Liver (tissue), 8 donors: ENCODE measurements at regions not wholly inside any gene's neighbourhood (a gene's known extent, or its start where the extent isn't known, plus 50 kb on each side); places are given as distances from the start of the nearest gene placed in this dataset.

Source experiments
- DNase-seq: peaks from one replicate; pipeline ENCODE4 v3.0.0-alpha.2; 2017; ENCODE audit warnings: low spot score
- H3K27ac ChIP-seq, 2 donors: one replicate each; pipeline ENCODE4 v1.7.0; 2013; ENCODE audit warnings: inconsistent platforms in 2 of 2, low read length in 2 of 2, control low read depth in 1 of 2, low read depth in 1 of 2, mild to moderate bottlenecking in 1 of 2
- H3K27me3 ChIP-seq, 4 donors: one replicate each; pipeline versions ENCODE4 v1.6.1 to v1.7.0; 2013; ENCODE audit warnings: low read length in 3 of 4, inconsistent platforms in 1 of 4, mild to moderate bottlenecking in 1 of 4, moderate library complexity in 1 of 4; ENCODE audit not compliant: control insufficient read depth in 4 of 4, insufficient read depth in 4 of 4
- H3K36me3 ChIP-seq, 4 donors: one replicate each; pipeline versions ENCODE4 v1.6.1 to v1.7.0; 2013; ENCODE audit warnings: low read length in 3 of 4, mild to moderate bottlenecking in 3 of 4, low read depth in 1 of 4, moderate library complexity in 1 of 4; ENCODE audit not compliant: control insufficient read depth in 4 of 4, insufficient read depth in 3 of 4
- H3K4me1 ChIP-seq, 4 donors: one replicate each; pipeline versions ENCODE4 v1.6.1 to v1.7.0; 2013; ENCODE audit warnings: low read length in 3 of 4, mild to moderate bottlenecking in 3 of 4, moderate library complexity in 1 of 4; ENCODE audit not compliant: control insufficient read depth in 4 of 4, insufficient read depth in 4 of 4
- H3K4me3 ChIP-seq, 3 donors: one replicate each; pipeline versions ENCODE4 v1.6.1 to v1.7.0; 2013; ENCODE audit warnings: low read length in 3 of 3, control low read depth in 1 of 3, low read depth in 1 of 3, mild to moderate bottlenecking in 1 of 3
- H3K9ac ChIP-seq, 2 donors: one replicate each; pipeline ENCODE4 v1.7.0; 2013; ENCODE audit warnings: low read length in 2 of 2, mild to moderate bottlenecking in 2 of 2, moderate library complexity in 2 of 2, control low read depth in 1 of 2, low read depth in 1 of 2
- H3K9me3 ChIP-seq, 4 donors: one replicate each; pipeline versions ENCODE4 v1.6.1 to v1.7.0; 2013; ENCODE audit warnings: low read length in 3 of 4; ENCODE audit not compliant: control insufficient read depth in 4 of 4
- ATF3 ChIP-seq: IDR thresholded peaks from 2 replicates; pipeline ENCODE4 v1.6.1; 2016; ENCODE audit warnings: antibody characterized with exemption
- CTCF ChIP-seq: fragments of 150-350 bp; IDR thresholded peaks from 2 replicates; pipeline ENCODE4 v1.5.1; 2017; ENCODE audit warnings: improper control_type of control experiment, low read depth, low read length; ENCODE audit not compliant: missing input control
- EGR1 ChIP-seq, 2 donors: IDR thresholded peaks; 2 replicates each; pipeline ENCODE4 v1.6.1; 2016 to 2018; ENCODE audit warnings: antibody characterized with exemption in 2 of 2, low read depth in 2 of 2
- FOXA1 ChIP-seq: IDR thresholded peaks from 2 replicates; pipeline ENCODE4 v1.6.1; 2016; ENCODE audit warnings: antibody characterized with exemption
- GABPA ChIP-seq, 2 donors: IDR thresholded peaks in 1 of 2; conservative IDR thresholded peaks in 1 of 2; 2 replicates each; pipeline ENCODE4 v1.6.1; 2016; ENCODE audit warnings: antibody characterized with exemption in 2 of 2, mild to moderate bottlenecking in 1 of 2, moderate library complexity in 1 of 2
- HNF4A ChIP-seq, 2 donors: conservative IDR thresholded peaks; 2 replicates each; pipeline ENCODE4 v1.6.1; 2016; ENCODE audit warnings: antibody characterized with exemption in 2 of 2, mild to moderate bottlenecking in 2 of 2
- HNF4G ChIP-seq: IDR thresholded peaks from 2 replicates; pipeline ENCODE4 v1.6.1; 2016; ENCODE audit warnings: antibody characterized with exemption
- JUND ChIP-seq, 2 donors: IDR thresholded peaks; 2 replicates each; pipeline ENCODE4 v1.6.1; 2016; ENCODE audit warnings: antibody characterized with exemption in 2 of 2
- MAX ChIP-seq: IDR thresholded peaks from 2 replicates; pipeline ENCODE4 v1.6.1; 2016; ENCODE audit warnings: antibody characterized with exemption
- NR2F2 ChIP-seq: IDR thresholded peaks from 2 replicates; pipeline ENCODE4 v1.6.1; 2016; ENCODE audit warnings: antibody characterized with exemption
- RAD21 ChIP-seq, 2 donors: IDR thresholded peaks; 2 replicates each; pipeline ENCODE4 v1.6.1; 2016; ENCODE audit warnings: antibody characterized with exemption in 2 of 2, mild to moderate bottlenecking in 2 of 2
- REST ChIP-seq: IDR thresholded peaks from 2 replicates; pipeline ENCODE4 v1.6.1; 2016; ENCODE audit warnings: antibody characterized with exemption, mild to moderate bottlenecking
- RXRA ChIP-seq, 2 donors: IDR thresholded peaks; 2 replicates each; pipeline ENCODE4 v1.6.1; 2017 to 2018; ENCODE audit warnings: antibody characterized with exemption in 2 of 2, mild to moderate bottlenecking in 1 of 2
- SP1 ChIP-seq: IDR thresholded peaks from 2 replicates; pipeline ENCODE4 v1.6.1; 2018; ENCODE audit warnings: antibody characterized with exemption, mild to moderate bottlenecking
- WGBS: extraction: QIAGEN DNeasy Blood & Tissue Kit; methylation state at CpG from one replicate; pipeline ENCODE4 v1.1.7; 2013; 5-methylcytosine and 5-hydroxymethylcytosine counted together
- donor health status: healthy.
- donor health status: healthy.
- donor health status: healthy.
- donor health status: healthy.
- donor health status: healthy.

- no peak overlapping the region for H3K27ac ChIP-seq
These were observed 1460.7 kb downstream of the EFNB2 start for GRCh38 chr13:105074755-105075154.

GRCh38 chr13:105073041-105073440, 1462.4 kb downstream of the EFNB2 start:
- no peaks in the 10 kb centered on the region for H3K36me3 ChIP-seq
- no peak overlapping the region for H3K9ac ChIP-seq
- TF ChIP-seq JUND (IDR thresholded peaks at IDR 0.05) (no peak), FOXA1 (no peak), EGR1 (IDR thresholded peaks at IDR 0.05; ENCODE audit: low read depth in 2 of 2) (no peak), REST (no peak), MAX (no peak), GABPA (IDR thresholded peaks at IDR 0.05 in 1 of 2, conservative IDR thresholded peaks at IDR 0.05 in 1 of 2) (no peak), HNF4A (conservative IDR thresholded peaks at IDR 0.05) (no peak), NR2F2 (no peak)
- no peak for DNase-seq
- 88% methylated on average over 13 of the region's 13 CpGs for WGBS
- no peaks in the 10 kb centered on the region for H3K4me1 ChIP-seq
- H3K27ac ChIP-seq: no peak overlapping the region
- peaks cover 0 to 4% (median 0%) of the 10 kb centered on the region in 4 donors for H3K9me3 ChIP-seq
- H3K27me3 ChIP-seq: no peaks in the 10 kb centered on the region
- no peak overlapping the region for H3K4me3 ChIP-seq

More at GRCh38 chr13:105074755-105075154, 1460.7 kb downstream of the EFNB2 start:
- no peaks in the 10 kb centered on the region for H3K4me1 ChIP-seq
- WGBS: 72% methylated on average over 2 of the region's 2 CpGs
- no peak overlapping the region for H3K9ac ChIP-seq
- H3K27me3 ChIP-seq: no peaks in the 10 kb centered on the region
- TF ChIP-seq JUND (IDR thresholded peaks at IDR 0.05) (no peak), CTCF (no peak), RXRA (IDR thresholded peaks at IDR 0.05) (no peak), EGR1 (IDR thresholded peaks at IDR 0.05; ENCODE audit: low read depth in 2 of 2) (no peak), HNF4G (no peak), SP1 (no peak), REST (no peak), HNF4A (conservative IDR thresholded peaks at IDR 0.05) (no peak), ATF3 (no peak), RAD21 (IDR thresholded peaks at IDR 0.05) (no peak), GABPA (IDR thresholded peaks at IDR 0.05 in 1 of 2, conservative IDR thresholded peaks at IDR 0.05 in 1 of 2) (no peak)
- H3K9me3 ChIP-seq: peaks cover 0 to 4% (median 0%) of the 10 kb centered on the region in 4 donors
- no peak overlapping the region for H3K4me3 ChIP-seq
- no peak for DNase-seq
- no peaks in the 10 kb centered on the region for H3K36me3 ChIP-seq
